ENCODE measurements at regions not wholly inside any gene's neighbourhood (a gene's known extent, or its start where the extent isn't known, plus 50 kb on each side); places are given as distances from the start of the nearest gene placed in this dataset.
"Not testable (repeated sequence)": the region's sequence is repeated elsewhere in the genome, so short reads cannot be mapped to it uniquely, and the experiment has no call there.

GRCh38 chr20:26279238-26279637 lies 582.6 kb upstream of the ZNF337 start:
- TF ChIP-seq CTCF (IDR thresholded peaks at IDR 0.05) = no peak
- no peak for DNase-seq
- Histone ChIP-seq H3K9me3 (no peaks in the 10 kb centered on the region), H3K4me3 (no peak overlapping the region), H3K27me3 (peaks cover 0 to 5% (median 0%) of the 10 kb centered on the region in 7 donors), H3K36me3 (no peaks in the 10 kb centered on the region), H3K27ac (no peak overlapping the region), H3K4me1 (no peaks in the 10 kb centered on the region)
- intact Hi-C loops (cut with DNase I) = no loop called here
- 90 to 92% methylated on average over 5 of the region's 5 CpGs for WGBS, 2 donors
- no peak for ATAC-seq

- DNase-seq (no peak), ATAC-seq (no peak)
- WGBS, 2 donors = 87 to 91% methylated on average over 21 of the region's 21 CpGs
- intact Hi-C loops (cut with DNase I) = no loop called here
- Histone ChIP-seq H3K4me3 (no peak overlapping the region), H3K27ac (no peak overlapping the region), H3K36me3 (no peaks in the 10 kb centered on the region), H3K4me1 (no peaks in the 10 kb centered on the region), H3K27me3 (peaks cover 0 to 5% (median 0%) of the 10 kb centered on the region in 7 donors), H3K9me3 (no peaks in the 10 kb centered on the region)
- no peak for TF ChIP-seq CTCF (IDR thresholded peaks at IDR 0.05)
Measured at GRCh38 chr20:26277339-26277738, 580.7 kb upstream of the ZNF337 start.

DNA sequence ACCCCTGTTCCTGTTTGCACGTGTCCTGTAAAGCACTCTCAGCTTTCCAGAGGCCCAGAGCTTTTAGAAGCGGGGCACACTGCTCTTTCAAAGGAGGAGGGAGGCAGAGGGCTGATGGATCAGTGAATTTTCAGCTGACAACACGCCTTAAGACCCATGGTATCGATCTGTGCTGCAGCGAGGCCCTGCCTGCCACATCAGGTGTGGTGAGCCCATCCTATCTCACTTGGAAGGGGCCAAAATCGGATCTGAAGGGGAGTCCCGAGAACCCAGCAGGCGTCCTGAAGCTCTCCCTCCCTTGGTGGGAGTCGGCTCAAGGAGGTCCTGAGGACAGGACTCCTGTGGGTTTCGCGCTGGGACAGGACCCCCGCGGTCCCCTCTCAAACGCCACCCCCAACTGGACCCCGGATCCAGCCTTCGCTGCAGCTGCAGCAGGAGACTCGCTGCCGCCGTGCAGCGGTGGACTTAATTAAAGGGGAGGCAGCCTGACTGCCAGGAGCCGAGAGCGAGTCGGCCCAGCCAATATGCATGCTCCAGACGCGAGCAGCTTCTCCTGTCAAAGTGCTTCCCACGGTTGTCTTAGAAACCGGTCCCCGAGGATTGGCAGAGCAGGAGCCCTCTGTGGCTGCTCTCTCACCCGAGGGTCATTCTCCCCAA lies 580.0 kb upstream of the ZNF337 start:
- ATAC-seq = no peak
- intact Hi-C loops (cut with DNase I) = no loop called here

GRCh38 chr20:26268762-26269161 lies 572.1 kb upstream of the ZNF337 start:
- ATAC-seq; intact Hi-C loops (cut with DNase I); H3K4me1 ChIP-seq; H3K27ac ChIP-seq; H3K27me3 ChIP-seq; H3K36me3 ChIP-seq; H3K9me3 ChIP-seq; H3K4me3 ChIP-seq; DNase-seq: not testable (repeated sequence)
- WGBS, 2 donors = 77 to 81% methylated on average over 3 of the region's 3 CpGs

More for the DNA sequence above, 580.0 kb upstream of the ZNF337 start:
- Histone ChIP-seq H3K27me3 (peaks cover 0 to 5% (median 0%) of the 10 kb centered on the region in 7 donors), H3K4me3 (no peak overlapping the region), H3K9me3 (no peaks in the 10 kb centered on the region), H3K27ac (no peak overlapping the region), H3K4me1 (no peaks in the 10 kb centered on the region), H3K36me3 (no peaks in the 10 kb centered on the region)
- TF ChIP-seq CTCF (IDR thresholded peaks at IDR 0.05) = no peak
- DNase-seq = no peak
- WGBS, 2 donors = 17 to 23% methylated on average over 29 of the region's 29 CpGs

GRCh38 chr20:26260925-26261324 lies 564.3 kb upstream of the ZNF337 start:
- H3K36me3 ChIP-seq; H3K27ac ChIP-seq; H3K4me3 ChIP-seq; H3K27me3 ChIP-seq; ATAC-seq; DNase-seq; intact Hi-C loops (cut with DNase I); H3K9me3 ChIP-seq; H3K4me1 ChIP-seq: not testable (repeated sequence)
- 57 to 63% methylated on average over 2 of the region's 2 CpGs for WGBS, 2 donors

- H3K27ac ChIP-seq; intact Hi-C loops (cut with DNase I); H3K9me3 ChIP-seq; H3K4me1 ChIP-seq; H3K36me3 ChIP-seq; DNase-seq; ATAC-seq; H3K27me3 ChIP-seq; H3K4me3 ChIP-seq: not testable (repeated sequence)
- 67 to 72% methylated on average over 7 to 8 of the region's 8 CpGs for WGBS, 2 donors
Measured at GRCh38 chr20:26252311-26252975, 555.8 kb upstream of the ZNF337 start.

DNA sequence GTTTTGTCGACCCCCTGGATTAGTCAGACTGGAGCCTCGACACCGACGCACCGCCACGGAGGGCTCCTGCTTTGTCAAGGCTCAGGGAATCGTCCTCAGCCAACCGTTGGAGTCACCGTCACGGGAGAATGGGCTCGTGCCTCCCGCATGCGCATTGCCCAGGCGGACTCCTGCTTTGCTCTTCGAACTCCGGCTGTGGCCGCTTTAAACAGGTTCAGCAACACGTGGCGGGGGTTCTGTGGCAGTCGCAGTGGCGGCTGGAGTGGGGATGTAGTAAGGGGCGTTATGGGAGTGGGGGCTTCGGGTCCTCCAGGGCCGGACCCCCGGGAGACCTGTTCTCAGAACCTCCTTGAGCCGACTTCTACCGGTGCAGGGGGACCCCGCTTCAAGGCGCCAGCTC lies 554.7 kb upstream of the ZNF337 start:
- H3K27ac ChIP-seq; H3K4me3 ChIP-seq; intact Hi-C loops (cut with DNase I); DNase-seq; H3K36me3 ChIP-seq; H3K27me3 ChIP-seq; H3K9me3 ChIP-seq; ATAC-seq; H3K4me1 ChIP-seq: not testable (repeated sequence)
- 89 to 93% methylated on average over 29 of the region's 29 CpGs for WGBS, 2 donors

GRCh38 chr20:26250249-26251114 lies 553.8 kb upstream of the ZNF337 start:
- DNase-seq; intact Hi-C loops (cut with DNase I); H3K27me3 ChIP-seq; H3K4me1 ChIP-seq; H3K27ac ChIP-seq; H3K4me3 ChIP-seq; H3K36me3 ChIP-seq; H3K9me3 ChIP-seq; ATAC-seq: not testable (repeated sequence)
- WGBS, 2 donors = 88% methylated on average over 26 of the region's 26 CpGs

All from heart right ventricle (tissue), 16 donors.